ENCODE measurements at regions not wholly inside any gene's neighbourhood (a gene's known extent, or its start where the extent isn't known, plus 50 kb on each side); places are given as distances from the start of the nearest gene placed in this dataset.
"Not testable (repeated sequence)": the region's sequence is repeated elsewhere in the genome, so short reads cannot be mapped to it uniquely, and the experiment has no call there.

GRCh38 chr4:49156309-49156708, 170.2 kb downstream of the CWH43 start:
- H3K27me3 ChIP-seq (ENCODE audit: control insufficient read depth, insufficient read depth, low read length); CTCF ChIA-PET; H3K27ac ChIP-seq (ENCODE audit: low read depth, low read length); H3K4me3 ChIP-seq (ENCODE audit: low read depth, low read length); POLR2A ChIA-PET; DNase-seq (ENCODE audit: low read depth, low spot score): not testable (repeated sequence)
- H3K9me3 ChIP-seq (ENCODE audit: control insufficient read depth, insufficient read depth, low read length) = peaks cover 58% of the 10 kb centered on the region

GRCh38 chr4:49157630-49158029, 171.6 kb downstream of the CWH43 start:
- H3K4me3 ChIP-seq (ENCODE audit: low read depth, low read length); CTCF ChIA-PET; H3K27ac ChIP-seq (ENCODE audit: low read depth, low read length); POLR2A ChIA-PET; H3K27me3 ChIP-seq (ENCODE audit: control insufficient read depth, insufficient read depth, low read length); DNase-seq (ENCODE audit: low read depth, low spot score): not testable (repeated sequence)
- peaks cover 47% of the 10 kb centered on the region for H3K9me3 ChIP-seq (ENCODE audit: control insufficient read depth, insufficient read depth, low read length)

DNA sequence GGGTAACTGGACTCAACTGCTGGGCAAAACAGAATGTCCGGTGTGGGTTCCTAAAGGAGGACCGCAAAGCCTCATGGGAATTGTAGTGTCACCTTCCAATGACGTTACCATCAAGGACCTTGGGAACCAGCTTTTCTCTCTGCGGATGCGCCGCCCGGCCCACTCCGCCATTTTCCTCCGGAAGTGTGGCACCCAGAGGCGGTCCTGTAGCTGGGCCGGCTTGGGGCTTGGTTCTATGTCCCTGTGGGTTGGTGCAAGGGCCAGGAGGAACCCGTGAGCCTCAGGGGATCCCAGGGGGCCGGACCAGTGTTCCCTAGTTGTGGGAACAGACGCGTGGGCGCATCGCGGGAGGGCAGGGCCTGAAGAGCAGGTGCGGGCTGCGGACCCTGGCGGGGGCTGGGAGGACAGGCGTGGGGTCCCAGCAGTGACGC, 175.1 kb downstream of the CWH43 start:
- not testable (repeated sequence) for H3K4me3 ChIP-seq (ENCODE audit: low read depth, low read length)

GRCh38 chr4:49164916-49165315, 178.8 kb downstream of the CWH43 start:
- H3K27me3 ChIP-seq (ENCODE audit: control insufficient read depth, insufficient read depth, low read length); H3K9me3 ChIP-seq (ENCODE audit: control insufficient read depth, insufficient read depth, low read length); H3K27ac ChIP-seq (ENCODE audit: low read depth, low read length); CTCF ChIA-PET; H3K4me3 ChIP-seq (ENCODE audit: low read depth, low read length); POLR2A ChIA-PET; DNase-seq (ENCODE audit: low read depth, low spot score): not testable (repeated sequence)

More for the DNA sequence above, 175.1 kb downstream of the CWH43 start:
- POLR2A ChIA-PET; CTCF ChIA-PET; H3K27ac ChIP-seq (ENCODE audit: low read depth, low read length); H3K27me3 ChIP-seq (ENCODE audit: control insufficient read depth, insufficient read depth, low read length); DNase-seq (ENCODE audit: low read depth, low spot score): not testable (repeated sequence)
- peaks cover 13% of the 10 kb centered on the region for H3K9me3 ChIP-seq (ENCODE audit: control insufficient read depth, insufficient read depth, low read length)

GRCh38 chr4:49177847-49178246, 191.8 kb downstream of the CWH43 start:
- H3K27ac ChIP-seq (ENCODE audit: low read depth, low read length); DNase-seq (ENCODE audit: low read depth, low spot score); H3K9me3 ChIP-seq (ENCODE audit: control insufficient read depth, insufficient read depth, low read length); H3K4me3 ChIP-seq (ENCODE audit: low read depth, low read length); CTCF ChIA-PET; POLR2A ChIA-PET; H3K27me3 ChIP-seq (ENCODE audit: control insufficient read depth, insufficient read depth, low read length): not testable (repeated sequence)

DNA sequence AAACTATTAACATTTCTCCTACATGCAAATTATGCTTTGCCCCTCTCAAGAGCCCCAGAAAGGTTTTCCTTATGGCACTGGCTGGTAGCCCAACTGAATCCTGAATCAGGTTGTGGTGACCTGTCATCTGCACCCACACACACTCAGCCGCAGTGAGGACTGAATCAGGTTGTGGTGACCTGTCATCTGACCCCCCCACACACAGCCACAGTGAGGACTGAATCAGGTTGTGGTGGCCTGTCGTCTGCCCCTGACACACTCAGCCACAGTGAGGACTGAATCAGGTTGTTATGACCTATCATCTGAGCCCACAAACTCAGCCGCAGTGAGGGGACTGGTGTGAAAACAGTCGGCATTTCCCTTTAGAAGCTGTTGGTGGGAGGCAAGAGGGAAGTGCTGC, 195.0 kb downstream of the CWH43 start:
- H3K27ac ChIP-seq (ENCODE audit: low read depth, low read length); H3K4me3 ChIP-seq (ENCODE audit: low read depth, low read length); H3K27me3 ChIP-seq (ENCODE audit: control insufficient read depth, insufficient read depth, low read length); H3K9me3 ChIP-seq (ENCODE audit: control insufficient read depth, insufficient read depth, low read length); DNase-seq (ENCODE audit: low read depth, low spot score); CTCF ChIA-PET; POLR2A ChIA-PET: not testable (repeated sequence)

DNA sequence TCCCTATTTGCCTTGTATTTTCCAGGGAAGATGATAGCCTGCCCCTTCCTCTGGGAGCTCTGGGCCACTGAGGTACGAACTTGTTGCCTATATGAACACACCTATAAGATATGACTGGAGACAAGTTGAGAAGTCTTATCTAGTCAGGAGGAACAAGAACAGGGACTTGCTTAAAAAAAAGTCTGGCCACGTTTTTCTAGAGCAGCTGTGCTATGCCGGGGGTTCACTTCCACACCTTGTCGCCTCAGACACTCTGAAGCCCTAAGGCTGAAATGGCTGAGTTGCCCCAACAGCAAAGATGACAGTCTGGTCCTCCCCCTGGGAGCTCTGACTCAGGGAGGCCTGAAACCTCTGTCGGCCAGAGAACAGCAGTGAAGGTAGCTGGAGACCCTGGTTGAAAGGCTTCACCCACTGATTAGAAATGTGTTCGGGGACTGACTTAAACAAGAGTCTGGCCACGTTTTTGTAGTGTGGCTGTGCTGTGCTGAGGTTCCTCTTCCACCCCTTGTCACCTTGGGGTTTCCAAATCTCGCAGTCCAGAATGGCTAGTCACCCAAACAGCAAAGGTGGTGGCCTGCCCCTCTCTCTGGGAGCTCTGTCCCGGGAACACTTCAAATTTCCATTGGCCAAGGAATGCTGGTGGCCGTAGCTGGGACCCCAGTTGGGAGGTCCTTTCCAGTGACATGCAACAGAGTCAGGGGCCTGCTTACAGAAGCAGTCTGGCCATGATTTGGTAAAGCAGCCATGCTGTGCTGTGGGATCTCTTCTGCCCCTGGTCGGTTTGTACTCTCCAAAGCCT, 225.5 kb downstream of the CWH43 start:
- H3K9me3 ChIP-seq (ENCODE audit: control insufficient read depth, insufficient read depth, low read length) = peaks cover 52% of the 10 kb centered on the region
- DNase-seq (ENCODE audit: low read depth, low spot score); H3K27me3 ChIP-seq (ENCODE audit: control insufficient read depth, insufficient read depth, low read length); POLR2A ChIA-PET; H3K4me3 ChIP-seq (ENCODE audit: low read depth, low read length); H3K27ac ChIP-seq (ENCODE audit: low read depth, low read length); CTCF ChIA-PET: not testable (repeated sequence)

GRCh38 chr4:49213250-49213649, 227.2 kb downstream of the CWH43 start:
- H3K27ac ChIP-seq (ENCODE audit: low read depth, low read length); CTCF ChIA-PET; POLR2A ChIA-PET; H3K27me3 ChIP-seq (ENCODE audit: control insufficient read depth, insufficient read depth, low read length); DNase-seq (ENCODE audit: low read depth, low spot score); H3K4me3 ChIP-seq (ENCODE audit: low read depth, low read length): not testable (repeated sequence)
- H3K9me3 ChIP-seq (ENCODE audit: control insufficient read depth, insufficient read depth, low read length) = peaks cover 66% of the 10 kb centered on the region

- H3K4me3 ChIP-seq (ENCODE audit: low read depth, low read length); POLR2A ChIA-PET; H3K27me3 ChIP-seq (ENCODE audit: control insufficient read depth, insufficient read depth, low read length); CTCF ChIA-PET; H3K27ac ChIP-seq (ENCODE audit: low read depth, low read length); DNase-seq (ENCODE audit: low read depth, low spot score): not testable (repeated sequence)
- H3K9me3 ChIP-seq (ENCODE audit: control insufficient read depth, insufficient read depth, low read length) = peaks cover 66% of the 10 kb centered on the region
These were observed 227.7 kb downstream of the CWH43 start for GRCh38 chr4:49213750-49214149.

DNA sequence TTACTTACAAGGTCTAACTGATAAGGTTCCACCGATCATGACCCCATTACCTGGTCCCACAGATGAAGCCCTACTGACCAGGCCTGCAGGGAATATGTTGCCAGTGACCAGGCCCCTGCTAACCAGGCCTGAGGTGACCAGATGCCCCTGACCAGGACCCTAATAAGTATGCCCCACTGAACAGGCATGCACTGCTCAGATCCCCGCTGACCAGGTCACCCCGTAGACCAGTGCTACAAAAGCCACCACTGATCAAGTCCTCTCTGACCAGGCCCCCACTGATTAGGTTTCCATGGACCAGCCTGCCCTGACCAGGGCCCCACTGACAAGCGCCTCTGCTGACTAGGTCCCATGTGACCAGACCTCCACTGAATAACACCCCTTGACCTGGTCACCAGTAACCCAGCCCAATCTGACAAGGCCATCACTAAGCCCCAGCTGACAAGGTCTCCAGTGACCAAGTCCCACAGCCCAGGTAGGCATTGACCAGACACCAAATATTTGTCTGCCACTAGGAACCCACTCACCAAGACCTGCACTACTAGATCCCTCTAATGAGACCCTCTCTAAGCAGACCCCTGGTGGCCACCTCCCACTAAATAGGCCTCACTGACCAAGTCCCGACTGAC, 228.5 kb downstream of the CWH43 start:
- peaks cover 69% of the 10 kb centered on the region for H3K9me3 ChIP-seq (ENCODE audit: control insufficient read depth, insufficient read depth, low read length)
- H3K4me3 ChIP-seq (ENCODE audit: low read depth, low read length); POLR2A ChIA-PET; H3K27ac ChIP-seq (ENCODE audit: low read depth, low read length); H3K27me3 ChIP-seq (ENCODE audit: control insufficient read depth, insufficient read depth, low read length); CTCF ChIA-PET; DNase-seq (ENCODE audit: low read depth, low spot score): not testable (repeated sequence)

DNA sequence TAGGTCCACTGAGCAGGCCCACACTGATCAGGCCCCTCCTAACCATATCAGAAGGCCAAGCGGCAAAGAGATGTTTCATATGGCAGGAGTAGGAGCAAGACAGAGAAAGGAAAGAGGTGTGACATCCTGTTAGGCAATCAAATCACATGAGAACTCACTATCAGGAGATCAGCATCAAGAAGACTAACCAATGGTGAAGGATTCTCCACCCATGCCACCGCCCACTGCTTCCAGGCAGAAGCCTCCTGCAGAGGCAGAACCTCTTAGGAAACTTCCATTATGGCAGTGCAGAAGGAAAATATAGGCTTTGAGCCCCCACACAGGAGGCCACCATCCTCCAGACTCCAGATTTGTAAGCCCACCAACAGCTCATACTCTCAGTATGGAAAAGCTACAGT, 229.0 kb downstream of the CWH43 start:
- H3K27me3 ChIP-seq (ENCODE audit: control insufficient read depth, insufficient read depth, low read length); DNase-seq (ENCODE audit: low read depth, low spot score); POLR2A ChIA-PET; CTCF ChIA-PET; H3K4me3 ChIP-seq (ENCODE audit: low read depth, low read length); H3K27ac ChIP-seq (ENCODE audit: low read depth, low read length): not testable (repeated sequence)
- H3K9me3 ChIP-seq (ENCODE audit: control insufficient read depth, insufficient read depth, low read length) = peaks cover 69% of the 10 kb centered on the region

GRCh38 chr4:49216606-49217005, 230.5 kb downstream of the CWH43 start:
- POLR2A ChIA-PET; H3K4me3 ChIP-seq (ENCODE audit: low read depth, low read length); CTCF ChIA-PET; H3K27me3 ChIP-seq (ENCODE audit: control insufficient read depth, insufficient read depth, low read length); H3K27ac ChIP-seq (ENCODE audit: low read depth, low read length); DNase-seq (ENCODE audit: low read depth, low spot score): not testable (repeated sequence)
- peaks cover 65% of the 10 kb centered on the region for H3K9me3 ChIP-seq (ENCODE audit: control insufficient read depth, insufficient read depth, low read length)

All from AG04450 (cell line).